T-helper 17 cell (primary cell): ENCODE measurements at regions not wholly inside any gene's neighbourhood (a gene's known extent, or its start where the extent isn't known, plus 50 kb on each side); places are given as distances from the start of the nearest gene placed in this dataset.

Experiments used
- ATAC-seq: fragments of 150-1000 bp; cut with Tn5 transposase; 2 replicates; pipeline ENCODE4 v1.10.0; 2021; ENCODE audit warnings: mild to moderate bottlenecking, moderate library complexity
- DNase-seq, 3 donors: peaks; one replicate each; pipeline versions ENCODE4 v3.0.0 to v3.0.0-alpha.2; 2020 to 2021
- H3K9me3 ChIP-seq: one replicate; pipeline ENCODE4 v1.7.0; 2013; ENCODE audit warnings: low read length, mild to moderate bottlenecking; ENCODE audit not compliant: control insufficient read depth, poor library complexity, severe bottlenecking
- H3K27ac Mint-ChIP-seq: one replicate; pipeline ENCODE4 v1.8.0; 2022; ENCODE audit warnings: mild to moderate bottlenecking, moderate library complexity, mixed read lengths
- H3K27me3 Mint-ChIP-seq: one replicate; pipeline ENCODE4 v1.8.0; 2022; ENCODE audit warnings: mixed read lengths
- H3K36me3 Mint-ChIP-seq: one replicate; pipeline ENCODE4 v1.8.0; 2022; ENCODE audit warnings: low read depth, mixed read lengths
- H3K4me1 Mint-ChIP-seq: one replicate; pipeline ENCODE4 v1.8.0; 2022; ENCODE audit warnings: mild to moderate bottlenecking, mixed read lengths
- H3K4me3 Mint-ChIP-seq: one replicate; pipeline ENCODE4 v1.8.0; 2022; ENCODE audit warnings: mild to moderate bottlenecking, moderate library complexity, mixed read lengths

DNA sequence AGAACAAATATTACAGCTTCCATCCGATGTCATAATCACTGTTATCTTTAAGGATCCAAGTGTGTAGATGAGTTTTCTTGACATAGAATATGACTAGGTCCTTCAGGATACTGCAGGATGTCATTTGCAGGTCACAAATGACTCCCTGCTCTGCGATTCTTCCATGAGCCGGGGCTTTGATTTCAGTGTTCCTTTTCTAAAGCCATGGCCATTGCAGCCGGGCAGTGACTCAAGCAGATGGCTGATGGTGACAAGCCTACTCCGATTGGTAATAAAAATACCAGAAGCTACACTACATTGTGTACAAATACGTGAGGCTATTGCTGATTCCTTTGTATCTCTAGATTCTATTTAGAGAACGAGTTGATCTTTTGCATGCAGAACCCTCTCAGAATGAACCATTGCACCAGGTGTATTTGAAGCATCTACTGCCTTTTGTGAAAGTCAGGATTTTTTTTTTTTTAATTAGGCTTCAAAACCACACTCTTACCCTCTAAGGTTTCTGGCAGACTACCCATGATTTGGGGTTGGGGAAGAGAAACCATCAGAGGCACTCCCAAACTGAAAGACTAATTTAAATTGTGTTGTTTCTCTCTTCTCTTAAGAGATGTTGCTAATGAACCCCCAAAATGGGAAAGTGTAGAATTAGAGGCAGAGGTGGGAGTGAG is 271.0 kb upstream of the ADRA1B start:
- no peaks in the 10 kb centered on the region for H3K9me3 ChIP-seq
- Mint-ChIP-seq H3K36me3 (peaks cover 2% of the 10 kb centered on the region), H3K27ac (no peak overlapping the region), H3K4me3 (no peak overlapping the region), H3K4me1 (no peaks in the 10 kb centered on the region), H3K27me3 (peaks cover 28% of the 10 kb centered on the region)
- DNase-seq (no peak), ATAC-seq (no peak)

DNA sequence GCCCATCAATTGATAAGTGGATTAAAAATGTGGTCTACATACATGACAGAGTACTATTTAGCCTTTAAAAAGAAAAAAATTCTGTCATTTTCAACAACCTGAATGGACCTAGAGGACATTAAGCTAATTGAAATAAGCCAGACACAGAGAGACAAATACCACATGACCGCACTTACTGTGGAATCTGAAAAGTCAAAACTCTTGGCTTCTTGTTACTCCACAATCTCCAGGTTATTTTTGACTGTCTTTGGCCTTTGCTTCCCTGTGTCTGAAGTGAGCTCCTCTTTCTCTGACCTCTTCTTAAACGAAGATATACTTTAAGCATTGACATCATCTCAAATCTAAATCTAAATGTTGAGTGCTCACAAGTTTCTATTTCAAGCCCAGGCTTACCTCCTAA is 265.5 kb upstream of the ADRA1B start:
- H3K9me3 ChIP-seq: no peaks in the 10 kb centered on the region
- H3K27ac Mint-ChIP-seq: no peak overlapping the region
- H3K4me1 Mint-ChIP-seq: no peaks in the 10 kb centered on the region
- peaks cover 20% of the 10 kb centered on the region for H3K27me3 Mint-ChIP-seq
- ATAC-seq (no peak), DNase-seq (no peak)
- H3K4me3 Mint-ChIP-seq: no peak overlapping the region
- H3K36me3 Mint-ChIP-seq: peaks cover 2% of the 10 kb centered on the region

DNA sequence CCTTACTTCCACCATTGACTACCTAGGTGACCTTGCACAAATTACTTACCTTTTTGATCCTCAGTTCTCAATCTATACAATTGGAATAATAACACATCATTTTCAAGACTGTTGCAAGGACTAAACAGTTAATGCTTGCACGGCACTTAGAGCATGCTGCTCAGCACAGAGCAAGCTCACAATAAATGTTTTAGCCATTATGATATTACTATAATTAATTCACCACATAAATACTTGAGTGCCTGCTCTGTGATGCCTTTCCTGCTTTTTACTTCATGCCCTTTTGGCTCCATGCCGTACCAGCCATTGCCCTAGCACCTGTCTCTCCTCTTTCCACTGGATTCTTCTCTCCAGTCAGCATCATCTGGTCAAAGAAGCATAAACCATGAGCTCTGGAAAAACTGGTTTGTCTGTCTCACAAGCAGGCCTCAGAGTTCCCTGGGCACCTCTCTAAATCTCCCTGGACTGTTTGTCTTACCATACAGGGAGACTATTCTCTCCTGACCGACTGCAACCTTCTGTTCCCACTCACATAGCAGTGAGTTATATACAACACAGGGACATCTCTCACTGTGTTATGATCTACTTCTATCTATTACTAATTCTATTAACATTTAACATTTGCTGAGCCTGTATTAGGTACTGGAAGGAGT is 260.4 kb upstream of the ADRA1B start:
- ATAC-seq (no peak), DNase-seq (no peak)
- Mint-ChIP-seq H3K27me3 (peaks cover 6% of the 10 kb centered on the region), H3K4me3 (no peak overlapping the region), H3K4me1 (no peaks in the 10 kb centered on the region), H3K27ac (no peak overlapping the region), H3K36me3 (no peaks in the 10 kb centered on the region)
- no peaks in the 10 kb centered on the region for H3K9me3 ChIP-seq

DNA sequence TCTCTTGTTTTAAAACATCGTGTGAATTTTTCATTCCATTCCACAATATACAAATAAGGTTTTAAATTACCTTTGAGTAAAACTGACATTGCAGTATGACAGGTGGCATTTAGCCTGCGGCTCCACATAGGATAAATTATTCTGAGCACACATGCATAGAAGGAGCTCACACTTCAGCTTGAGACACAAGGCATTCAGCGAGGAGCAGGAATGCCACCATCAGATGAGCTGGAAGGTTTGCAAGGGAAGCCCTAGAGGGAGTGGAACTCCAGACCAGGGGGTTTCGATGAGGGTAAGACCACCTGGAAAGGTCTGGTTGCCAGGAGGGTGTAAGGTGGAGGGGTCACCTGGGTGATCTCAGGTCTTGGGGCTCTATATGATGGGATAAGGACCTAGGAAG is 259.0 kb upstream of the ADRA1B start:
- no peak overlapping the region for H3K4me3 Mint-ChIP-seq
- H3K4me1 Mint-ChIP-seq: no peaks in the 10 kb centered on the region
- no peak overlapping the region for H3K27ac Mint-ChIP-seq
- H3K27me3 Mint-ChIP-seq: peaks cover 6% of the 10 kb centered on the region
- H3K36me3 Mint-ChIP-seq: no peaks in the 10 kb centered on the region
- H3K9me3 ChIP-seq: no peaks in the 10 kb centered on the region
- DNase-seq (no peak), ATAC-seq (no peak)

DNA sequence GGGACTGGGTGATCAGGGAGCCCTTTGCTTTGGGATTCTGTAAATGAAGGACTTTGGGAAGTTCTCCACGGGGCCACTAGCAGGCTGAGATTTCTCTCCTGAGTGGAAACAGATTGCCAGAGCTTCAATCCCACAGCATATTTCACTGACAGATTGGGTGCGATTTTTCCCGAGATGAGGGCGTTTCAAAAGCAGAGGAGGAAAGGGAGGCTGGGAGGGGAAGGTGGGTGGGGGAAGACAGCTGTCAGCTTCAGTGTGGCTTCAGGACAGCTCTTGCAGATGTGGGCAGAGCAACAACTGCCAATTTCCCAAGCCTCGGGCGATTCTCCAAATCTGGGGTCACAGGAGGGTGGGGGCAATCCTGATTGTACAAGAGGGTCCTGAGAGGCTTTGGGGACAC is 258.5 kb upstream of the ADRA1B start:
- Mint-ChIP-seq H3K4me3 (no peak overlapping the region), H3K36me3 (no peaks in the 10 kb centered on the region), H3K27me3 (peaks cover 6% of the 10 kb centered on the region), H3K4me1 (no peaks in the 10 kb centered on the region), H3K27ac (no peak overlapping the region)
- H3K9me3 ChIP-seq: no peaks in the 10 kb centered on the region
- DNase-seq: no peak
- ATAC-seq: no peak

DNA sequence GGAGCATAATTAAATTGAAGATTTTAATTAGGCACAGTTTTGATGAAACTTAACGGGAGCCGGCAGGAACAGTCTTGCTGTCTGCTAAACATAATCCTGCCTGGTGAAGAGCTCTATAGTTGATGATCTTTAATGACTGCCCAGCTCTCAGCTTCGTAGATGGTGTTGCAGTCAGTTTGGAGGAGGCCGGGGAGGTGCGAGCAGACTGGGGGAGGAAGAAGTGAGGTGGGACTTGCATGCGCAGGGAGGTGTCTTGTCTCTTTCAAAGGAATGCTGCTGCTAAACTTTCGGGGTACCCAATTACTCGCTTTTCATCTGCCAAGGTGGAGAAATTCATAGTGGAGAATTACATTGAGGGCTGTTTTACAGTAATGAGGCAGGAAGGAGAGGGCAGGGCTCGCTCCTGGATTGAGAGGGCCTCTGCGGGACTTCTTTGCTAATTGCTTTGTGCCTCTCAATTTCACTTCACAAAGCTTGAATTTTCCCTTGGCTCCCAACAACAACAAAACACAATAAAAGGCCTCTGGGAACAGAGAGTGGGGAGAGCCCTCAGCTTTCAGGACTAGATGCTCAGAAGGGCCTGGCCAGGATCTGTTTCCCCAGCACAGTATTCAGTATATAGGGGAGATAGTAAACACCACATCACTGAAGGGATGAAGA is 257.9 kb upstream of the ADRA1B start:
- H3K36me3 Mint-ChIP-seq: no peaks in the 10 kb centered on the region
- peaks cover 6% of the 10 kb centered on the region for H3K27me3 Mint-ChIP-seq
- H3K9me3 ChIP-seq: no peaks in the 10 kb centered on the region
- ATAC-seq: no peak
- H3K27ac Mint-ChIP-seq: no peak overlapping the region
- no peaks in the 10 kb centered on the region for H3K4me1 Mint-ChIP-seq
- H3K4me3 Mint-ChIP-seq: no peak overlapping the region
- DNase-seq: no peak

DNA sequence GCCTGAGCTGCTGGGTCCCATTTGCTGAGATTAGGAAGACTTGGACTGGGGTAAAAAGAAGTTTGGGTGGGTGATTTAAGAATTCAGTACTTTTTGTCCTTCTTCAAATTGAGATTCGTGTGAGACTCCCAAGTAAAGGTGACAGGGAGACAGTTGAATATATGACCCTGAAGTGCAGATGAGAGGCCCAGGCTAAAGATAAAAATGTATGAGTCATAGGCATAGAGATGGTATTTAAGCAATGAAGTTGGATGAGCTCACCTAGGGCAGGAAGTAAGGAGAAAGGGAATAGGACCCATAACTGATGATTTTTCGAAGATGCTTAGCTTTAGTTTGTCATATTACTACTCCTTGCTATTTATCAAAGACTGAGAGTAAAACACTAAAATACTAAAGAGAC is 255.9 kb upstream of the ADRA1B start:
- H3K4me1 Mint-ChIP-seq: no peaks in the 10 kb centered on the region
- no peak for DNase-seq

DNA sequence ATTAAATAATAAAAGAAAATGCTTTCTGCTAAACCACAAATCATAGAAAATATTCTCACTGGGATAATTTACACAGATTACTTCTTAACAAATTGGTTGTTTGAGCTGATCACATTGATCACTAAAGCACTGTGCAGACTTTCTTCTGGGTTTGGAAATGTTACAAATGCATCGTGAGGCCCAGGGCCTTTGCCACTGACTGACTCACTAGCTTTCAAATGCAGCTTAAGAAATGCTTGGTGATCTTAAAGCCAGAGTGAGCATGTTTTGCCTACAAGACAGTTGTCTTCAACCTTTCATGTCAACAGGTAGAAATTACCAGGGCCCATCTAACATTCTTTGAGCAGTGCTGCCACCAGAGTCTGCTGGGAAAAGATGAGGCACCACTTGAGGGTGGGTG is 252.3 kb upstream of the ADRA1B start:
- Mint-ChIP-seq H3K4me1 (no peaks in the 10 kb centered on the region), H3K4me3 (no peak overlapping the region), H3K27ac (no peak overlapping the region), H3K36me3 (no peaks in the 10 kb centered on the region), H3K27me3 (no peaks in the 10 kb centered on the region)
- H3K9me3 ChIP-seq: no peaks in the 10 kb centered on the region
- ATAC-seq (no peak), DNase-seq (no peak)

More for the DNA sequence above, 255.9 kb upstream of the ADRA1B start:
- no peak for ATAC-seq
- Mint-ChIP-seq H3K27me3 (peaks cover 6% of the 10 kb centered on the region), H3K27ac (no peak overlapping the region), H3K36me3 (no peaks in the 10 kb centered on the region), H3K4me3 (no peak overlapping the region)
- H3K9me3 ChIP-seq: no peaks in the 10 kb centered on the region

DNA sequence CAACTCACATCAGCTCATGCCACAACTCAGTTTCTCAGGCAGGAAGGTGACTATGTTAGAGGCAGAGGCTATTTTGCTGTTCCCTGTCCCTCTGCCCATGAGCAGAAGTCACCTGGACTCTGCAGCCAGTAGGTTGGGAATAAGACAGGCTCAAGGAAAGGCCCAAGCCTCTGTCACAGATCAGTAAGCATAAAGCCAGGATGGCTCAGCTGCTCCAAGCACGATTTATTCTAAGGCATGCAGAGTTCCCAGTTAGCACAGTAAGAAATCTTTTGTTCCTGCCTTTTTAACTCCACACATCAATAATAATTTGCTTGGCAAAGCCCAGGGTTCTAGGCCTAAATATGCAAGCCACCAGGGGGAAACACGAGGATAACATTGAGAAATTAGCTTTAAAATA is 249.0 kb upstream of the ADRA1B start:
- Mint-ChIP-seq H3K4me1 (no peaks in the 10 kb centered on the region), H3K27ac (no peak overlapping the region), H3K36me3 (no peaks in the 10 kb centered on the region), H3K4me3 (no peak overlapping the region), H3K27me3 (no peaks in the 10 kb centered on the region)
- DNase-seq (no peak), ATAC-seq (no peak)
- H3K9me3 ChIP-seq: no peaks in the 10 kb centered on the region

DNA sequence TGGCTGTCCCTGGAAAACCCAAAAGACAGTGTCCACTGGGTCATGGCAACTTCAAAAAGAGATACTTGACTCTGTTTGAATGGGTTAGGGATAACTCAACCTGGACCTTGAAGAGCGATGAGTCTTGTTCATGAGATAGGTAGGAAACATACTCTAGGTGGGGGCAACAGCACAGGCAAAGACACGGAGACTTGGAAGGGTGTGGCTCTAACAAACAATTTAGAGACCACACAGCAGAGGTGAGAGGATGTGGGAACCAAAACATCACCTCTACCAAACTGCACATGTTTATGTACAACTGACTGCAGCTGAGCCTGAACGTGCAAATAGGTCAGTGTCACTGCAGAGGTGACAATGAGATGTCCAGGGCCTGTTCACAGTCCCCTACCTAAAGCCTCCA is 247.7 kb upstream of the ADRA1B start:
- Mint-ChIP-seq H3K27ac (no peak overlapping the region), H3K36me3 (no peaks in the 10 kb centered on the region), H3K27me3 (no peaks in the 10 kb centered on the region), H3K4me3 (no peak overlapping the region), H3K4me1 (no peaks in the 10 kb centered on the region)
- no peak for DNase-seq
- no peaks in the 10 kb centered on the region for H3K9me3 ChIP-seq
- ATAC-seq: no peak

DNA sequence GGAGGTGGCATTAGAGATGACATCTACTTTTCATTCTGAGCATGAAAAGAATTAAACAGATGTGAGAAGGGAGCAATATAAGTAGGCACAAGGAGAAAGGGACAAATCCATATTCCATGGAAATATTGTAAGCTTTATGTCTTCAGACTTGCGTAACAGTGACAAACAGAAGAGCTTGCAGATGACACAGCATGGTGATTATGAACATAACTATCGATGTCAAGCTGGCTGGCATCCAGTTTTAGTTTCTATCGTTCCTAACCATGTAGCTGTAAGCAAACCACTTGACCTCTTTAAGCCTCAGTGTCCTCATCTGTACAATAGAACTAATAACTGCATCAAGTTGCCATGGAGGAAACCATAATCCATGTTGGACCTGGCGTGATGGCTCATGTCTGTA is 246.7 kb upstream of the ADRA1B start:
- no peaks in the 10 kb centered on the region for H3K27me3 Mint-ChIP-seq
- H3K4me3 Mint-ChIP-seq: no peak overlapping the region
- no peak for ATAC-seq
- H3K9me3 ChIP-seq: no peaks in the 10 kb centered on the region
- no peaks in the 10 kb centered on the region for H3K36me3 Mint-ChIP-seq
- H3K27ac Mint-ChIP-seq: no peak overlapping the region
- H3K4me1 Mint-ChIP-seq: no peaks in the 10 kb centered on the region
- DNase-seq: no peak

DNA sequence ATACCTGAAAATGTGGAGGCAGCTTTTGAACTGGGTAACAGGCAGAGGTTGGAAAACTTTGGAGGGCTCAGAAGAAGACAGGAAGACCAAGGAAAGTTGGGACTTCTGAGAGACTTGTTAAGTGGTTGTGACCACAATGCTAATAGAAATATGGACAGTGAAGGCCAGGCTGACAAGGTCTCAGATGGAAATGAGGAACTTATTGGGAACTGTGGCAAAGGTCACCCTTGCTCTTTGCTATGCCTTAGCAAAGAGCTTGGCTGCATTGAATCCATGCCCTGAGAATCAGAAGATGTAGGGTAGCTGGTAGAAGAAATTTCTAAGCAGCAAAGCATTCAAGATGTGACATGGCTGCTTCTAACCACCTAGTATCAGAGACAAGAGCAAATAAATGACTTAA is 244.4 kb upstream of the ADRA1B start:
- ATAC-seq (no peak), DNase-seq (no peak)
- H3K27ac Mint-ChIP-seq: no peak overlapping the region
- H3K27me3 Mint-ChIP-seq: no peaks in the 10 kb centered on the region
- no peaks in the 10 kb centered on the region for H3K36me3 Mint-ChIP-seq
- H3K4me3 Mint-ChIP-seq: no peak overlapping the region
- no peaks in the 10 kb centered on the region for H3K4me1 Mint-ChIP-seq
- H3K9me3 ChIP-seq: no peaks in the 10 kb centered on the region

DNA sequence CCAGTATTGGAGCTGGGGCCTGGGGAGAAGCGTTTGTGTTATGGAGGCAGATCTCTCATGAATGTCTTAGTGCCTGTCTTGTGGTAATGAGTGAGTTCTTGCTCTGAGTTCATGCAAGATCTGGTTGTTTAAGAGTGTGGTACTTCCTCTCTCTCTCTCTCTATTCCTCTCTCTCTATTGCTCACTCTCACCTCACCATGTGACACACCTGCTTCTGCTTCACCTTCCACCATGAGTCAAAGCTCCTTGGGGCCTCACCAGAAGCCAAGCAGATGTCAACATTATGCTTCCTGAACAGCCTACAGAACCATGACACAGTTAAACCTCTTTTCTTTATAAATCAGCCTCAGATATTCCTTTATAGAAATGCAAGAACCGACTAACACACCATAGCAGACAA is 242.7 kb upstream of the ADRA1B start:
- H3K4me1 Mint-ChIP-seq: no peaks in the 10 kb centered on the region
- no peaks in the 10 kb centered on the region for H3K36me3 Mint-ChIP-seq
- no peaks in the 10 kb centered on the region for H3K27me3 Mint-ChIP-seq
- ATAC-seq: no peak
- H3K9me3 ChIP-seq: no peaks in the 10 kb centered on the region
- no peak for DNase-seq
- no peak overlapping the region for H3K4me3 Mint-ChIP-seq
- H3K27ac Mint-ChIP-seq: no peak overlapping the region
